Cardiac septum (tissue), 1 donor: ENCODE measurements at regions not wholly inside any gene's neighbourhood (a gene's known extent, or its start where the extent isn't known, plus 50 kb on each side); places are given as distances from the start of the nearest gene placed in this dataset.

Source experiments
- DNase-seq: peaks from one replicate; pipeline ENCODE4 v3.0.0-alpha.2; 2020; ENCODE audit warnings: low spot score
- intact Hi-C: fragments of 100-400 bp; cut with DNase I; formaldehyde crosslinking; loops from one replicate; pipeline ENCODE4 v1.14.0; 2022
- donor health status: DM: no; HTN: no; CAD: no.

- intact Hi-C loops = no loop called here
- DNase-seq = no peak
These were observed 104.4 kb upstream of the STK17B start for GRCh38 chr2:196275646-196276352.

DNA sequence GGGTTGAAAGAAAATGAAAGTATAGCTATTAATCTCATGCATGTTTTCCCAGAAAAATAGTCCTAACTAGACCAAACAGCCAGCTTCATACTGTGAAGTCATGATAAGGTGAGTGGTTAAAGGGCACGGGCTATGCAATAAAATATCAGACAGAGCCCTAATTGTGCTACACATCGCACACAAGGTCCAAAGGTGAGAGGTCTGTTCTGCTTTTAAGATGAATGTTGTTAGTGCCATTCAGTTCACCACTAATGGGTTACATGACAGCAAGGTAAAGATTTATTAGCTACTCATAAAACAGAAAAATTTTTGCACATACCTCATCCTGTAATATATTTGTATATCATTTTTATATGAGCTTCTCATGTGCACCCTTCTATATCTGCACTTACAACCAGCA lies 105.0 kb upstream of the STK17B start:
- intact Hi-C loops = no loop called here
- no peak for DNase-seq

DNA sequence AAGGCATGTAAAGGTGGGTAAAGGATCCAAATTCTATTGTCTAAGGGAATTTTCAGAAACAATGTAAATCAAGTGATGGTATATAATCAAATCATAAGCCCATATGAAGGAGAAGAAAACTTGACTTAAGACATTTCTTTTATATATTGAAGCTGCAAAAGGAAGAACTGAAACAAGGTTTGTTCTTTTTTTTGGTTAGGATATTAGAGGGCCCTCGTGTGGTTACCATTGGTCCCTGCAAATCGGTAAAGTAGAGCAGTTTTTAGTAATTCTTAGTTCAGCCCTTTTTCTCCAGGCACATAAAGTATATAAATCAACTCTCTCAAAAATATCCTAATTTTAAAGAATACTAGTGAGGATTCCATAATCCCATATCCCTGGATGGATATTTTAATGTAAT lies 105.6 kb upstream of the STK17B start:
- DNase-seq = no peak
- intact Hi-C loops = no loop called here

GRCh38 chr2:196278491-196278911 lies 107.1 kb upstream of the STK17B start:
- no peak for DNase-seq
- intact Hi-C loops = no loop called here

DNA sequence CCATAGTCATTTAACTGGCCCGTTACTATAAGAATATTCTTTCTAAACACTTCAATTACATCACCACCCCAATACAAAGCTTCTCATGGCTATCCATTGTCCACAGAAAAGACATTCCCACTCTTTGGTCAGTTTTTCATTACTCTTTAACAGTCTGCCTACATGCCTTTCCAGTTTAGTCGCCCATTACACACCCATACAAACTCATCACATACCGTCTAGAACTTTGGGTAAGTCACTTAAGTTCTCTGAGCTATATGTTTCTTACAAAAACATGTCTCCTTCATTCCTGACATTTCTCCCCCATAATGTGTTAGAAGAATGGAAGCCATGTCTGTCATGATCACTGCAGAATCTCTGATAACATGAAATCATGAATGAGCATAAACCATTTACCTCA lies 108.2 kb upstream of the STK17B start:
- intact Hi-C loops = no loop called here

DNA sequence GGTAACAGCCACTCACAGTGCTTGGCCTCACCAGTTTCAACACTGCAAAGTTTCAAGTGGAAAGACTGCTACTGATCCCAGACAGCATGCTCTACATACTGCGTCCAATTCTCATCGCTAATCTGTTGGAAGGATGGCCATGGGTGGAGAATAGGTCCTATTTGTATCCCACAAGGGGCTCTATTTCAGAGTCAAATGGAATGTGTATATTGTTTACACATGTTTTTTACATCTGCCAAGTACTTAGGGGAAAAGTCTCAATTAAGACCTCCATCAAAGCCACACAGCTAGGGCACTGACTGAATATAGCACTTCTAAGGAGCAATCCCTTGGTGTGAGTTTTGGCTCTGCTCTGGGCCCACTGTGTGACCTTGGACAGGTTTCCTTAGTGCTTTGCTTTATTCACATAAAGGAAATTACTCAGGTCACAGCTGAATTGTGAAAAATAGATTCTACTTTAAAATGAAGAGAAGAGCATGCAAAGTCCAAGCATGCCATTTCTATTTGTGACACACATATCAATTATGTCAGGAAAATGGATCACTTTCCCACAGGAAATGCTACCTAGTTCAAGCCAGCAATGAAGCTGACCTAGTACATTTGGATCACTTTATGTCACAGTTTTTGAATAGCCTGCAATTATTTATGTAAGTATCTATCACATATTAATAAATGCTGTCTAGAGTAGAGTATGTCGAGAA lies 112.9 kb upstream of the STK17B start:
- intact Hi-C loops = loop anchor here (5.0 kb wide), 1 partner anchor 207 kb away; no protein-coding TSS in a partner anchor
- no peak for DNase-seq

More for the DNA sequence above, 108.2 kb upstream of the STK17B start:
- no peak for DNase-seq

- no peak for DNase-seq
- intact Hi-C loops = loop anchor here (5.0 kb wide), 1 partner anchor 208 kb away; no protein-coding TSS in a partner anchor
These were observed 113.6 kb upstream of the STK17B start for GRCh38 chr2:196284866-196285557.

GRCh38 chr2:196286821-196287220 lies 115.4 kb upstream of the STK17B start:
- intact Hi-C loops = no loop called here
- no peak for DNase-seq

- intact Hi-C loops = no loop called here
- DNase-seq = no peak
These were observed 116.1 kb upstream of the STK17B start for GRCh38 chr2:196287523-196287922.

DNA sequence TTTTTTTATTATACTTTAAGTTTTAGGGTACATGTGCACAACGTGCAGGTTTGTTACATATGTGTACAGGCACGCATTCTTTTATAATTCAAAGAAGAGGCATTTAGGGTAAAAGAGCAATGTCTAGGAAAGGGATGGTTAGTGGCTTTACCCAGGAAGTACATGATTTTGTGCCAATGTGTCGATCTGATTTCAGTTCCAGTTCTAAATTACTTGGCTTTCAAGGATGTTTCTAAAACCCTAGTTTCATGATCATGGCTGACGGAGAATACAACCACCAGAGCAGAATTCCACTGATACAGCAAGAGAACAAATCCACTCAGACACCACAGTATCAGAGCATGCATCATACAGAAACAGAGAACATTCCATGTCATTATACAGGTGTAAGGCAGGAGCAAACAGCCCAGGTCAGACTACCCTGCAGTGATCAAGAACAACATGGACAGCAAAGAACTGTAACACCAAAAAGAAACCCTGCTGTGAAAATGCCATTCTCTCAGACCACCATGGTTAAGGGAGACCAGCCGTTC lies 116.7 kb upstream of the STK17B start:
- intact Hi-C loops = no loop called here
- no peak for DNase-seq

DNA sequence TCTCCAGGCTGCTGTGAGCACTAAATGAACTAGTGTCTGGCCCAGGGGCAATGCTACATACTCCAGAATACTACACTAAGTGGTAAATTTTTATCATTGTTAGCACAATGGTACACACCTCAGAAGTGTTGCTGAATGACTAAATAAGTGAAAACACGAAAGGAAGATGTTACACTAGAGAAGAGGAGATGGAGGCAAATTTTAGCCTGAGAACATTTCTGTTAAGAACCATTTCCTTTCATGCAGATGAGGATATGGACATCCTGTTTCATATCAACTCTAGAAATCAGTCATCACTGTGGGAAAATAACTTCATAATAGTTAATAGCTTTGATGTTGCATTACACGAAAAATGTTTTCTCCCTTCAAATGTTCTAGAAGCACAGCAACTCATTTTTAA lies 117.6 kb upstream of the STK17B start:
- intact Hi-C loops = no loop called here
- DNase-seq = no peak

- DNase-seq = no peak
- intact Hi-C loops = loop anchor here (10.0 kb wide), 1 partner anchor 465 kb away; no protein-coding TSS in a partner anchor
These were observed 118.8 kb upstream of the STK17B start for GRCh38 chr2:196290136-196290535.

DNA sequence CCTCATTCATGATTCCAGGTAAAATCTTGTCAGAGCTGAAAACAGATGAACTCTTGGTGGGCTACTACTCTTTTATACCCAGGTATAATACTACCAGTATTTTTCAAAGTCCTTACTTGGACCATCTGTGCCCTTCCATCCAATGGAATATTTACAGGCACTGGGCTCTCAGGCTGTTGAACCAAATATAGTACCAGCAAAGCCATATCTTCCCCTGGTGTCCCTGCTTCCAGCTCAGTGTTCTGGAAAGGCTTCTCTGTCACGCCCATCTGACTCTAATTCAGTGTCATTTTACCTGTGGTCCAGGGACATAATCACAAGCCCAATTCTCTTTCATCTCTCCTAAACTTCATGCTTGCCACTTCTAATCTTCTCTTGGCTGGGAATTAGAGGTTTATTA lies 119.2 kb upstream of the STK17B start:
- no peak for DNase-seq
- intact Hi-C loops = loop anchor here (10.0 kb wide), 1 partner anchor 464 kb away; no protein-coding TSS in a partner anchor

DNA sequence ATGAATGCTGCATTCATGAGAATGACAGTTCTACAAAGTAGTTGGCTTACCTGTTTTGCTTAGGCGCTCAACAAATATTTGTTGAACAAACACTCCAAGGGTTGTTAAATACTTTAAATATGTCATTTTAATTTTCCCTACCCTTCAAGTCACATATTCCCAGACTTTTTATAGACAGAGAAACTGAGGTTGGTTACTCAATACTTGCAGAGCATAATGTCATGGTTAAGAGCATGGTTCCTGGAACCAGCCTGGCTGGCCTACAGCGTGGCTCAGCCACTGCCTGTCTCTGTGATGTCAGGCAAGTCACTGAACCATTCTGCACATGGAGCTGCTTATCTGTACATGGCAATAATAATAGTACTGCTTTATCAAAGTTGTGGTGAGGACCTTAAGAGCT lies 120.0 kb upstream of the STK17B start:
- intact Hi-C loops = loop anchor here (10.0 kb wide), 1 partner anchor 463 kb away; no protein-coding TSS in a partner anchor
- no peak for DNase-seq

DNA sequence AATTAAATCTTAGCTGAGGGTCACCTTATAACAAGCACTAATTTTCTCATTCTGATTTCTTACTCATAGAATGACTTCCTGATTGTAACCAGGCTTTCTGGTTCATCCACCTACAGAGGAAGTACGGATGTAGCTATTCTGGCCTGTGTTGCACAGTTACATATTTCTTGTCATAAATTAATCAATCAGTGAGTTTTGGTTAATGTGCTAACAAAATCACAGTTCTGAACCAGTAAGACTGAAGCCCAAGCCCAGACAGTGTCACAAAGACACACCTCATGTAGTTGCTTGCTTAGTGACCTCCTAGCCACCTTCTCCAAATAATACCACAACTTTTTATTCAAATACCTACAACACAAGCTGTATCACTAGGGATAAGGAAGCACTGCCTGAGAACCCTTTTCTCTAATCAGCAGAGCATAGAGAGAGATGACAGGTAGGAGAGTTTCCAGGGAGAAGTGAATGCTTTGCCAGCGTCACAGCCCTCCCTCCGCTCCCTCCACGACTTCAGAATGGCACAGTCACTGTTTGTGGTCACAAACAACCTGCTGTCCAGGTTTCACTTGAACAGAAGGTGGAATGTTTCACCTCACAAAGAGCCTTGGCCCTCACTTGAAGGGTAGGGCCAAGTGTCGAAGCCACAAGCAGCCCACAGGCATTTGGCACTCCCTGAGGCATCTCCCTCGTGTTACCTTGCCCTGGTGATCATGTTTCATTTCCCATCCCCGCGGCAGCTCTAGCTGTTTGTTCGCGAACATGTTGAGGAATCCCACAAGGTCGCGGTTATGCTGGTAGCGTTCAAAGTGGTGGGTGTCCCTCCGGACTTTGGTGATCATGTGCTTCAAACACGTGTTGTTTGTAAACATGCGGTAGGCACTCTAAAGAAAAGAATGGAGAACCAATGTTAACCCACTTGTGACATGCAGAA lies 120.8 kb upstream of the STK17B start:
- DNase-seq = no peak

GRCh38 chr2:196293751-196294515 lies 122.6 kb upstream of the STK17B start:
- no peak for DNase-seq
- intact Hi-C loops = loop anchor here (10.0 kb wide), 1 partner anchor 461 kb away; no protein-coding TSS in a partner anchor

More for the DNA sequence above, 120.8 kb upstream of the STK17B start:
- intact Hi-C loops = loop anchor here (10.0 kb wide), 1 partner anchor 463 kb away; no protein-coding TSS in a partner anchor

DNA sequence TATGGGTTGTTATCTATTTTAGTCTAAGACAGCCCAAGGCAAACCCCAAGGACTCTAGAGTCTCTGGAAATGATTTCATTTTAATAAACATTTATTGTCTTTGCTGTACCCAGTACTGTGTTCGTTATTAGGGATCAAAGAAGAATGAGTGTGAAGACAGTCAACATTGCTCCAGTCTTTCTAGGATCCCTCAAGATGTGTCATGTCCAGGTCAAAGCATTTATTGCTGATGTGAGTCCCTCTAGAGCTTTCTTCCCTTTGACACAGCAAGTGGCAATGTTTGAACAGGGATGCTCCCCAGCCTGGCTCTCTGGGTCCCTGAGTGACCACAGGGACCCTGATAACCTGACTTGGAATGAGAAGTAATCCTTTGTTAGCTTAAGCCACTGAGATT lies 123.1 kb upstream of the STK17B start:
- no peak for DNase-seq
- intact Hi-C loops = loop anchor here (10.0 kb wide), 1 partner anchor 460 kb away; no protein-coding TSS in a partner anchor

- intact Hi-C loops = loop anchor here (5.0 to 10.0 kb wide), 2 partner anchors 42 to 460 kb away; no protein-coding TSS in a partner anchor
- DNase-seq = no peak
These were observed 123.6 kb upstream of the STK17B start for GRCh38 chr2:196295005-196295404.
